ENCODE measurements at regions not wholly inside any gene's neighbourhood (a gene's known extent, or its start where the extent isn't known, plus 50 kb on each side); places are given as distances from the start of the nearest gene placed in this dataset.

- H3K4me3 ChIP-seq (replicated peaks in 1 of 2; ENCODE audit: low read depth in 2 of 2, low read length in 2 of 2), result no peak overlapping the region
- TF ChIP-seq CTCF (IDR thresholded peaks at IDR 0.05; ENCODE audit: low read depth, low read length), result no peak
- no peak for DNase-seq (ENCODE audit: low read depth in 2 of 2)
Measured at GRCh38 chr13:108451121-108451520, 178.3 kb upstream of the MYO16 start.

- H3K4me3 ChIP-seq (replicated peaks in 1 of 2; ENCODE audit: low read depth in 2 of 2, low read length in 2 of 2), result no peak overlapping the region
- DNase-seq (ENCODE audit: low read depth in 2 of 2), result no peak
- no peak for TF ChIP-seq CTCF (IDR thresholded peaks at IDR 0.05; ENCODE audit: low read depth, low read length)
Measured at GRCh38 chr13:108455320-108455719, 174.1 kb upstream of the MYO16 start.

- TF ChIP-seq CTCF (IDR thresholded peaks at IDR 0.05; ENCODE audit: low read depth, low read length), result no peak
- no peak for DNase-seq (ENCODE audit: low read depth in 2 of 2)
Measured at GRCh38 chr13:108460043-108460442, 169.4 kb upstream of the MYO16 start.

GRCh38 chr13:108460746-108461145 is 168.7 kb upstream of the MYO16 start:
- no peak for DNase-seq (ENCODE audit: low read depth in 2 of 2)
- no peak for TF ChIP-seq CTCF (IDR thresholded peaks at IDR 0.05; ENCODE audit: low read depth, low read length)
- no peak overlapping the region for H3K4me3 ChIP-seq (replicated peaks in 1 of 2; ENCODE audit: low read depth in 2 of 2, low read length in 2 of 2)

More at GRCh38 chr13:108460043-108460442, 169.4 kb upstream of the MYO16 start:
- no peak overlapping the region for H3K4me3 ChIP-seq (replicated peaks in 1 of 2; ENCODE audit: low read depth in 2 of 2, low read length in 2 of 2)

- peak; percentile 82 to 97 for DNase-seq (ENCODE audit: low read depth in 2 of 2)
- TF ChIP-seq CTCF (IDR thresholded peaks at IDR 0.05; ENCODE audit: low read depth, low read length), result no peak
Measured at GRCh38 chr13:108463340-108463739, 166.1 kb upstream of the MYO16 start.

GRCh38 chr13:108470921-108471320 is 158.5 kb upstream of the MYO16 start:
- TF ChIP-seq CTCF (IDR thresholded peaks at IDR 0.05; ENCODE audit: low read depth, low read length), result no peak
- DNase-seq (ENCODE audit: low read depth in 2 of 2), result no peak
- H3K4me3 ChIP-seq (replicated peaks in 1 of 2; ENCODE audit: low read depth in 2 of 2, low read length in 2 of 2), result no peak overlapping the region

More at GRCh38 chr13:108463340-108463739, 166.1 kb upstream of the MYO16 start:
- no peak overlapping the region for H3K4me3 ChIP-seq (replicated peaks in 1 of 2; ENCODE audit: low read depth in 2 of 2, low read length in 2 of 2)

- H3K4me3 ChIP-seq (replicated peaks in 1 of 2; ENCODE audit: low read depth in 2 of 2, low read length in 2 of 2), result no peak overlapping the region
- no peak for DNase-seq (ENCODE audit: low read depth in 2 of 2)
- TF ChIP-seq CTCF (IDR thresholded peaks at IDR 0.05; ENCODE audit: low read depth, low read length), result no peak
Measured at GRCh38 chr13:108475181-108475580, 154.2 kb upstream of the MYO16 start.

All from cardiac fibroblast (primary cell).